D721Med (cell line): ENCODE measurements at regions not wholly inside any gene's neighbourhood (a gene's known extent, or its start where the extent isn't known, plus 50 kb on each side); places are given as distances from the start of the nearest gene placed in this dataset.

Source experiments
- DNase-seq: peaks from one replicate; pipeline ENCODE4 v3.0.0; 2011; ENCODE audit warnings: low spot score; ENCODE audit not compliant: insufficient read length
- FAIRE-seq: peaks from 2 replicates; lab custom pipeline; 2011; peaks lifted over from hg19 to GRCh38; lab: Jason Lieb, UNC
- CTCF ChIP-seq: IDR thresholded peaks from 2 replicates; pipeline ENCODE4 v1.5.1; 2012; ENCODE audit warnings: mild to moderate bottlenecking, control low read depth; ENCODE audit not compliant: insufficient read depth; ENCODE audit errors: missing control alignments

DNA sequence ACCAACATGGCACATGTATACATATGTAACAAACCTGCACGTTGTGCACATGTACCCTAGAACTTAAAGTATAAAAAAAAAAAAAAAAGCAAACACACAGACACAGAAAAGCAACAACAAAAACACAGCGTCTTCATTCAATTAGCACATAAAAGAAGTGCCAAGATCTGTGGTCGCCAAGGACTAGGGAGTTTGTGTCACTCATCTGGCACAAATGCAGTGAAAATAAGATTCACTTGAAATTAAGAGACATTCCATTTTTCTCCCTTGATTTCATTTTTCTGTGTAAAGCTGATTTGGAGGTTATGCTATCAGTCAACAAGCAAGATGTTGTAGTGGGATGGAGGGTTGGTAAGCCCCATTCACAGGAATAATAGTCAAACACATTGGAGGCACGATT, 115.3 kb downstream of the FAT4 start:
- no peak for TF ChIP-seq CTCF
- FAIRE-seq (no peak), DNase-seq (no peak)

DNA sequence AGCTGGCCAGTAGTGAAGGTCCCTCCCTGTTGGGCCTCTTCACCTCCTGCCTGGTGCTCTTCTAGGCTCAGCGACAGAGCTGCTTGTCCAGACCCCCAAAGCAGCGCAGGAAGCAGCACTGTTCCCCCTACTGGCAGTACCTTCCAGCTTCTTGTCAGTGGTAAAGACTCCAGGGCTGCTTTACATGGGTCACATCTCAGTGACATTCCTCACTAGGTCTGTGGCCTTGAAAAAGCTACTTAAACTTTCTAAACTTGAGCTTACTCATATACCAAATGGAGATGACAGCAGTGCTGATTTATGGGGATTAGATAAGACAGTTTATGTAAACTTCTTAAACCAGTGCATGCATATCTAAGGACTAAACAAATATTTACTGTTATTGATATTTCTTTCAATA, 117.3 kb downstream of the FAT4 start:
- no peak for TF ChIP-seq CTCF
- DNase-seq (no peak), FAIRE-seq (no peak)

GRCh38 chr4:125433453-125433852, 118.7 kb downstream of the FAT4 start:
- TF ChIP-seq CTCF, result no peak
- no peak for FAIRE-seq
- DNase-seq, result no peak

DNA sequence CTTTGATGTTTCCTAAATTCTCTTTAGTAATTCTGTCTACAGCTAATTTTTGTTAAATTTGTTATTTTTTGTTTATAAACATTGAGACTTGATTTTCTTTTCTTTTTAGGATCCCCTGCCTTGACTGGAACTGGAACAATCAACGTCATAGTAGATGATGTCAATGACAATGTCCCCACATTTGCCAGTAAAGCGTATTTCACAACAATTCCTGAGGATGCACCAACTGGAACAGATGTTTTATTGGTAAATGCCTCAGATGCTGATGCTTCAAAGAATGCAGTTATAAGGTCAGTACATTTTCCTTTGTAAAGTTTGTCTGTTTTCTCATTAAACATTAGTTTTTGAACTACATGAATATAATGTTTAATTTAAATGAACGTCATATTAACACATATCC, 119.4 kb downstream of the FAT4 start:
- DNase-seq (no peak), FAIRE-seq (no peak)
- no peak for TF ChIP-seq CTCF

DNA sequence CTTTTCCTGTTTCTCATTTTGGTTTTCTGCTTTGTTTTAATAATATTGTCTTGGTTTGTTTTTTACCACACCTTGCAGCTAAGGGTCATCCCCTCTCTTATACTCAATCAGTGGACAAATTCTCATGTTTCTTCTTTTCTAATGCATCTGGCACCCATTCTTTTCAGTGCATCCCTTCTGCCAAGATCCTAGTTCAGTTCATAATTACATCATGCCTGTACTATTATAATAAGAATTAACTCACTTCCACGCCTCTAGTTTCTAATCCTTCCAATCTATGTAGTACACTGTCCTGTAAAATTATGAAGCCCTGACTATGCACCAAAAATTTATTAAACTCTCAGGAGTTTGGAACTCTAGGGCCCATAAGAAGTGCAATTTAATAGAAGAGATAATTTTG, 126.1 kb downstream of the FAT4 start:
- DNase-seq (no peak), FAIRE-seq (no peak)
- no peak for TF ChIP-seq CTCF

DNA sequence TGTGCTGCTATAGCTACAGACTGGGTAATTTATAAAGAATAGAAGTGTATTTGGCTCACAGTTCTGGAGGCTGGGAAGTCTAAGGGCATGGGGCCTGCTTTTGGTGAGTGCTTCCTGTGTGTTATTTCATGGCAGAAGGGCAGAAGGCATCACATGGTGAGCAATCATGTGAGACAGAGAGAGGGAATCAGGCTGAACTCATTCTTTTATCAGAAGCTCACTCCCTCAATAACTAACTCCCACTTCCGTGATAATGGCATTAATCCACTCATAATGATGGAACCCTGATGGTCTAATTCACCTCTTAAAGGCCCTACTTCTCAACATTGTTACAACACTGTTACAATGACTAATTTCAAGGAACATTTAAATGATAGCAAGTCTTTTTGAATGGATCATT, 129.4 kb downstream of the FAT4 start:
- TF ChIP-seq CTCF, result no peak

GRCh38 chr4:125445525-125445924, 130.8 kb downstream of the FAT4 start:
- no peak for TF ChIP-seq CTCF
- FAIRE-seq (no peak), DNase-seq (no peak)

More for the DNA sequence above, 129.4 kb downstream of the FAT4 start:
- DNase-seq (no peak), FAIRE-seq (no peak)
